A549 (cell line): ENCODE measurements at regions not wholly inside any gene's neighbourhood (a gene's known extent, or its start where the extent isn't known, plus 50 kb on each side); places are given as distances from the start of the nearest gene placed in this dataset.

Experiments
- ATAC-seq, 2 experiments: fragments of 200-7000 bp in 1 of 2; fragments of >200 bp in 1 of 2; cut with Nextera tagmentation in 1 of 2; cut with Tn5 transposase in 1 of 2; 3 replicates each; pipeline versions ENCODE4 v1.8.0 to v1.9.1; 2018 to 2020; ENCODE audit warnings: mild to moderate bottlenecking in 1 of 2, moderate library complexity in 1 of 2
- CTCF ChIA-PET: fragments of 300-600 bp; sonication (Branson Sonifier 250); formaldehyde crosslinking; extraction: SDS; loops from one replicate; lab custom pipeline; 2021; ENCODE audit warnings: antibody characterized with exemption, inconsistent platforms; lab: Yijun Ruan, JAX
- POLR2A ChIA-PET: fragments of 350-600 bp; formaldehyde crosslinking; extraction: SDS; loops from one replicate; lab custom pipeline; 2021; ENCODE audit warnings: antibody characterized with exemption, inconsistent platforms; lab: Yijun Ruan, JAX
- DNase-seq, 2 experiments: peaks; one replicate each; pipeline versions ENCODE4 v3.0.0 to v3.0.0-alpha.2; 2011 to 2016; ENCODE audit warnings: low read depth in 1 of 2, low spot score in 1 of 2
- FAIRE-seq: peaks from 2 replicates; lab custom pipeline; 2011; peaks lifted over from hg19 to GRCh38; lab: Jason Lieb, UNC
- H3K27ac ChIP-seq, 2 experiments: fragments of >200 bp; sonication (Bioruptor Twin); formaldehyde crosslinking; 3 replicates each; pipeline ENCODE4 v1.5.1; 2016 to 2017
- H3K4me1 ChIP-seq: fragments of >200 bp; sonication (Bioruptor Twin); formaldehyde crosslinking; 3 replicates; pipeline ENCODE4 v1.6.1; 2016
- H3K4me2 ChIP-seq: fragments of >200 bp; sonication (Bioruptor Twin); formaldehyde crosslinking; 3 replicates; pipeline ENCODE4 v1.6.1; 2016
- H3K4me3 ChIP-seq: fragments of >200 bp; sonication (Bioruptor Twin); formaldehyde crosslinking; 3 replicates; pipeline ENCODE4 v1.5.1; 2016
- H3K9me3 ChIP-seq: fragments of >200 bp; sonication (Bioruptor Twin); formaldehyde crosslinking; 3 replicates; pipeline ENCODE4 v1.6.1; 2016
- CBX8 ChIP-seq: fragments of 200-600 bp; sonication (generic); IDR thresholded peaks from 2 replicates; pipeline ENCODE4 v1.6.1; 2016
- CHD4 ChIP-seq: fragments of 200-600 bp; sonication (generic); IDR thresholded peaks from 2 replicates; pipeline ENCODE4 v1.6.1; 2016; ENCODE audit warnings: antibody characterized with exemption, mild to moderate bottlenecking, borderline replicate concordance
- EHMT2 ChIP-seq: fragments of 200-600 bp; sonication (generic); IDR thresholded peaks from 2 replicates; pipeline ENCODE4 v1.6.1; 2016; ENCODE audit warnings: antibody characterized with exemption, low read depth, mild to moderate bottlenecking, moderate library complexity
- FOSB ChIP-seq: fragments of 250-450 bp; sonication (Bioruptor Pico); IDR thresholded peaks from 2 replicates; pipeline ENCODE4 v1.5.0; 2020; ENCODE audit warnings: mild to moderate bottlenecking, moderate library complexity
- FOXS1 ChIP-seq: fragments of 250-450 bp; sonication (Bioruptor Pico); IDR thresholded peaks from 2 replicates; pipeline ENCODE4 v1.5.0; 2020; ENCODE audit warnings: mild to moderate bottlenecking, moderate library complexity
- HEYL ChIP-seq: fragments of 250-450 bp; sonication (Bioruptor Pico); IDR thresholded peaks from 2 replicates; pipeline ENCODE4 v1.8.0; 2021; ENCODE audit warnings: mild to moderate bottlenecking, moderate library complexity
- HMGXB4 ChIP-seq: fragments of 250-450 bp; sonication (Bioruptor Pico); IDR thresholded peaks from 2 replicates; pipeline ENCODE4 v1.5.0; 2021; ENCODE audit warnings: mild to moderate bottlenecking, moderate library complexity, borderline replicate concordance
- JUN ChIP-seq, 2 experiments: fragments of >200 bp; sonication (Bioruptor Twin); formaldehyde crosslinking; IDR thresholded peaks; 2 replicates in 1 of 2; 3 replicates in 1 of 2; pipeline ENCODE4 v1.6.1; 2016 to 2017
- JUNB ChIP-seq: fragments of >200 bp; sonication (Bioruptor Twin); formaldehyde crosslinking; IDR thresholded peaks from 2 replicates; pipeline ENCODE4 v1.6.1; 2016
- KDM1A ChIP-seq: fragments of 200-600 bp; sonication (generic); IDR thresholded peaks from 2 replicates; pipeline ENCODE4 v1.6.1; 2016; ENCODE audit warnings: low read depth, mild to moderate bottlenecking
- MAFK ChIP-seq: fragments of 450-650 bp; IDR thresholded peaks from 2 replicates; pipeline ENCODE4 v1.6.1; 2014; ENCODE audit not compliant: partially characterized antibody
- MAX ChIP-seq: IDR thresholded peaks from 2 replicates; pipeline ENCODE4 v1.6.1; 2012
- NFE2L2 ChIP-seq: fragments of 150-350 bp; conservative IDR thresholded peaks from 2 replicates; pipeline ENCODE4 v1.6.1; 2014; ENCODE audit warnings: low read length
- NR3C1 ChIP-seq: fragments of >200 bp; sonication (Bioruptor Twin); formaldehyde crosslinking; IDR thresholded peaks from 3 replicates; pipeline ENCODE4 v1.6.1; 2017
- REST ChIP-seq: fragments of 200-600 bp; sonication (generic); IDR thresholded peaks from 2 replicates; pipeline ENCODE4 v1.6.1; 2016; ENCODE audit warnings: antibody characterized with exemption, mild to moderate bottlenecking, moderate library complexity
- RFX5 ChIP-seq: fragments of 450-650 bp; IDR thresholded peaks from 2 replicates; pipeline ENCODE4 v1.7.1; 2014; ENCODE audit warnings: antibody characterized with exemption, mild to moderate bottlenecking, moderate library complexity
- SMC3 ChIP-seq: fragments of >200 bp; sonication (Bioruptor Twin); formaldehyde crosslinking; IDR thresholded peaks from 3 replicates; pipeline ENCODE4 v1.6.1; 2018; ENCODE audit warnings: inconsistent platforms
- SREBF2 ChIP-seq: fragments of 450-650 bp; IDR thresholded peaks from 2 replicates; pipeline ENCODE4 v1.6.1; 2014; ENCODE audit warnings: mild to moderate bottlenecking, moderate library complexity
- TP53 ChIP-seq: fragments of 250-450 bp; sonication (Bioruptor Pico); IDR thresholded peaks from 2 replicates; pipeline ENCODE4 v1.5.0; 2021; ENCODE audit warnings: mild to moderate bottlenecking, moderate library complexity
- USF2 ChIP-seq: fragments of 450-650 bp; IDR thresholded peaks from 2 replicates; pipeline ENCODE4 v1.6.1; 2014; ENCODE audit warnings: antibody characterized with exemption
- ZC3H11A ChIP-seq: fragments of 450-650 bp; IDR thresholded peaks from 2 replicates; pipeline ENCODE4 v1.6.1; 2014; ENCODE audit warnings: antibody characterized with exemption, mild to moderate bottlenecking
- ZFP36 ChIP-seq: fragments of 450-650 bp; IDR thresholded peaks from 2 replicates; pipeline ENCODE4 v1.6.1; 2014; ENCODE audit warnings: borderline replicate concordance; ENCODE audit not compliant: partially characterized antibody
- ZNF302 ChIP-seq: fragments of 250-450 bp; sonication (Bioruptor Pico); IDR thresholded peaks from 2 replicates; pipeline ENCODE4 v1.9.0; 2021; ENCODE audit warnings: inconsistent platforms, mild to moderate bottlenecking, moderate library complexity
- WGBS: methylation state at CpG from one replicate; pipeline ENCODE4 v1.1.6; 2017; ENCODE audit errors: missing lambda C conversion rate; 5-methylcytosine and 5-hydroxymethylcytosine counted together

GRCh38 chr6:140300331-140300730, 925.9 kb upstream of the CITED2 start (continued):
- TF ChIP-seq HMGXB4 (CRISPR knock-in tag): no peak
- no peak for TF ChIP-seq KDM1A

GRCh38 chr6:140289186-140289585, 914.7 kb upstream of the CITED2 start:
- Histone ChIP-seq H3K4me3 (no peak overlapping the region), H3K27ac (no peak overlapping the region), H3K4me1 (no peaks in the 10 kb centered on the region), H3K9me3 (no peaks in the 10 kb centered on the region), H3K4me2 (no peak overlapping the region)
- POLR2A ChIA-PET: no interaction called here
- no peak for FAIRE-seq
- no peak for DNase-seq
- ATAC-seq: no peak
- CTCF ChIA-PET: no interaction called here
- WGBS: 45% methylated on average over 3 of the region's 3 CpGs
- TF ChIP-seq HEYL (CRISPR knock-in tag) (no peak), CHD4 (no peak), CBX8 (no peak)

- ATAC-seq (no peak), FAIRE-seq (no peak), DNase-seq (no peak)
- 69% methylated on average over 1 of the region's 1 CpG for WGBS
- H3K4me3 ChIP-seq: no peak overlapping the region
- ChIA-PET CTCF (no interaction called here), POLR2A (no interaction called here)
- H3K4me1 ChIP-seq: no peaks in the 10 kb centered on the region
- H3K9me3 ChIP-seq: no peaks in the 10 kb centered on the region
- no peak overlapping the region for H3K27ac ChIP-seq
- no peak overlapping the region for H3K4me2 ChIP-seq
- TF ChIP-seq USF2: no peak
- TF ChIP-seq JUNB: no peak
- TF ChIP-seq ZC3H11A: no peak
- no peak for TF ChIP-seq KDM1A
- TF ChIP-seq ZFP36: no peak
- TF ChIP-seq FOXS1 (CRISPR knock-in tag): no peak
- no peak for TF ChIP-seq NR3C1
- no peak for TF ChIP-seq FOSB (CRISPR knock-in tag)
- TF ChIP-seq TP53 (CRISPR knock-in tag): no peak
- TF ChIP-seq NFE2L2: no peak
- no peak for TF ChIP-seq ZNF302 (CRISPR knock-in tag)
- no peak for TF ChIP-seq EHMT2
- TF ChIP-seq RFX5: no peak
- TF ChIP-seq MAFK: no peak
- TF ChIP-seq SMC3: no peak
- TF ChIP-seq JUN (IDR thresholded peaks at IDR 0.05): no peak
- TF ChIP-seq HEYL (CRISPR knock-in tag): no peak
- no peak for TF ChIP-seq SREBF2
- no peak for TF ChIP-seq MAX
Observed at GRCh38 chr6:140285998-140286690, 911.7 kb upstream of the CITED2 start.

- FAIRE-seq (no peak), DNase-seq (no peak), ATAC-seq (no peak)
- 37% methylated on average over 2 of the region's 2 CpGs for WGBS
- Histone ChIP-seq H3K27ac (no peak overlapping the region), H3K4me2 (no peak overlapping the region), H3K9me3 (no peaks in the 10 kb centered on the region), H3K4me1 (no peaks in the 10 kb centered on the region), H3K4me3 (no peak overlapping the region)
- no peak for TF ChIP-seq EHMT2
- no peak for TF ChIP-seq REST
- no peak for TF ChIP-seq KDM1A
- POLR2A ChIA-PET: no interaction called here
- CTCF ChIA-PET: no interaction called here
Observed at GRCh38 chr6:140285471-140285870, 911.0 kb upstream of the CITED2 start.
